Lower leg skin (tissue), 3 donors: ENCODE measurements at regions not wholly inside any gene's neighbourhood (a gene's known extent, or its start where the extent isn't known, plus 50 kb on each side); places are given as distances from the start of the nearest gene placed in this dataset.

Source experiments
- CTCF ChIP-seq, 3 donors: fragments of 450-650 bp; IDR thresholded peaks; one replicate each; pipeline ENCODE4 v1.5.1; 2016; ENCODE audit warnings: antibody characterized with exemption in 3 of 3, mild to moderate bottlenecking in 3 of 3, moderate library complexity in 2 of 3
- POLR2A ChIP-seq, 2 donors: fragments of 450-650 bp; IDR thresholded peaks; one replicate each; pipeline ENCODE4 v1.6.1; 2016 to 2017; ENCODE audit warnings: antibody characterized with exemption in 2 of 2, mild to moderate bottlenecking in 1 of 2, moderate library complexity in 1 of 2

- TF ChIP-seq CTCF (IDR thresholded peaks at IDR 0.05) (no peak), POLR2A (IDR thresholded peaks at IDR 0.05) (no peak)
These were observed 84.5 kb upstream of the SPEF2 start for GRCh38 chr5:35533156-35533555.
